Endothelial cell of umbilical vein (primary cell): ENCODE measurements at regions not wholly inside any gene's neighbourhood (a gene's known extent, or its start where the extent isn't known, plus 50 kb on each side); places are given as distances from the start of the nearest gene placed in this dataset.

Experiments used
- BruUV-seq: library from RNA; stranded (reverse); fragments of 400-500 nt; replicated peaks from 2 replicates; lab custom pipeline; 2021; lab: Mats Ljungman, UMichigan
- CTCF ChIA-PET: fragments of 300-600, 350-600 bp; sonication (Branson Sonifier 250); formaldehyde crosslinking; loops from one replicate; lab custom pipeline; 2021; ENCODE audit warnings: antibody characterized with exemption, inconsistent platforms; lab: Charles Lee
- POLR2A ChIA-PET: fragments of 300-600, 350-600 bp; sonication (Branson Sonifier 250); formaldehyde crosslinking; loops from one replicate; lab custom pipeline; 2021; ENCODE audit warnings: antibody characterized with exemption, inconsistent platforms; lab: Charles Lee
- DNase-seq: peaks from one replicate; pipeline ENCODE4 v3.0.0-alpha.2; 2011; ENCODE audit warnings: low read depth, low spot score
- FAIRE-seq: peaks from 2 replicates; lab custom pipeline; 2011; peaks lifted over from hg19 to GRCh38; lab: Jason Lieb, UNC
- H2AFZ ChIP-seq: 2 replicates; pipeline ENCODE4 v1.6.0; 2012; ENCODE audit warnings: low read depth, low read length, control low read depth, inconsistent platforms
- H3K27ac ChIP-seq: 2 replicates; pipeline ENCODE4 v1.5.1; 2011; ENCODE audit warnings: low read depth, mild to moderate bottlenecking, control low read depth, low read length, moderate library complexity; ENCODE audit not compliant: insufficient read depth
- H3K27me3 ChIP-seq, 2 experiments: 2 replicates each; pipeline versions ENCODE4 v1.6.0 to v1.6.1; 2011; ENCODE audit warnings: low read length in 2 of 2, mixed read lengths in 1 of 2; ENCODE audit not compliant: control insufficient read depth in 2 of 2, insufficient read depth in 2 of 2
- H3K36me3 ChIP-seq, 2 experiments: 2 replicates in 1 of 2; 3 replicates in 1 of 2; pipeline ENCODE4 v1.5.1; 2011; ENCODE audit warnings: low read length in 2 of 2, mild to moderate bottlenecking in 1 of 2, moderate library complexity in 1 of 2; ENCODE audit not compliant: control insufficient read depth in 2 of 2, insufficient read depth in 2 of 2; ENCODE audit errors: extremely low read depth in 1 of 2
- H3K4me1 ChIP-seq: 3 replicates; pipeline ENCODE4 v1.5.1; 2011; ENCODE audit warnings: mild to moderate bottlenecking, low read length; ENCODE audit not compliant: control insufficient read depth, insufficient read depth; ENCODE audit errors: extremely low read depth
- H3K4me2 ChIP-seq: 2 replicates; pipeline ENCODE4 v1.6.1; 2011; ENCODE audit warnings: low read length, control low read depth, mixed read lengths; ENCODE audit not compliant: insufficient read depth
- H3K4me3 ChIP-seq, 3 experiments: fragments of 200-600 bp in 1 of 3; sonication (generic), shearing (Covaris generic) in 1 of 3; replicated peaks in 1 of 3; 2 replicates each; pipeline ENCODE4 v1.5.1; 2011 to 2016; ENCODE audit warnings: control low read depth in 3 of 3, low read length in 3 of 3, mild to moderate bottlenecking in 2 of 3, inconsistent platforms in 1 of 3, low read depth in 1 of 3, moderate library complexity in 1 of 3; ENCODE audit not compliant: insufficient read depth in 1 of 3
- H3K79me2 ChIP-seq: 2 replicates; pipeline ENCODE4 v1.6.0; 2012; ENCODE audit warnings: low read length, inconsistent platforms; ENCODE audit not compliant: control insufficient read depth, insufficient read depth
- H3K9ac ChIP-seq: replicated peaks from 2 replicates; pipeline ENCODE3; 2011; ENCODE audit warnings: low read length, control low read depth; ENCODE audit not compliant: insufficient read depth; ENCODE audit errors: extremely low read depth
- H3K9me1 ChIP-seq: replicated peaks from 3 replicates; pipeline ENCODE4 v1.6.0; 2011; ENCODE audit warnings: mild to moderate bottlenecking, low read length; ENCODE audit not compliant: control insufficient read depth, insufficient read depth; ENCODE audit errors: extremely low read depth
- H3K9me3 ChIP-seq: replicated peaks from 2 replicates; pipeline ENCODE4 v1.5.1; 2012; ENCODE audit warnings: low read length, inconsistent platforms; ENCODE audit not compliant: control insufficient read depth, insufficient read depth
- H4K20me1 ChIP-seq: replicated peaks from 2 replicates; pipeline ENCODE3; 2011; ENCODE audit warnings: mild to moderate bottlenecking, low read length; ENCODE audit not compliant: control insufficient read depth, insufficient read depth; ENCODE audit errors: extremely low read depth
- EZH2 ChIP-seq: IDR thresholded peaks from 2 replicates; pipeline ENCODE4 v1.6.1; 2012; ENCODE audit warnings: borderline replicate concordance, low read depth, mild to moderate bottlenecking, moderate library complexity, low read length, inconsistent platforms; ENCODE audit not compliant: severe bottlenecking
- FOS ChIP-seq: IDR thresholded peaks from 2 replicates; pipeline ENCODE4 v1.6.1; 2011; ENCODE audit warnings: mild to moderate bottlenecking, low read length, moderate library complexity, borderline replicate concordance; ENCODE audit not compliant: insufficient read depth
- GATA2 ChIP-seq: IDR thresholded peaks from 2 replicates; pipeline ENCODE4 v1.7.0; 2011; ENCODE audit warnings: low read depth, mild to moderate bottlenecking, moderate library complexity, mixed read lengths, low read length; ENCODE audit not compliant: insufficient read length, insufficient read depth
- JUN ChIP-seq: IDR thresholded peaks from 2 replicates; pipeline ENCODE4 v1.6.1; 2011; ENCODE audit warnings: borderline replicate concordance, low read depth; ENCODE audit not compliant: insufficient read length, insufficient read depth
- MYC ChIP-seq: IDR thresholded peaks from one replicate; pipeline ENCODE4 v1.6.1; 2011; ENCODE audit warnings: mild to moderate bottlenecking, low read depth, low read length
- POLR2A ChIP-seq: IDR thresholded peaks from 2 replicates; pipeline ENCODE4 v1.6.1; 2012; ENCODE audit warnings: low read depth, mild to moderate bottlenecking, control low read depth, low read length
- POLR2AphosphoS5 ChIP-seq: IDR thresholded peaks from 2 replicates; pipeline ENCODE4 v1.6.1; 2012; ENCODE audit warnings: low read depth, mild to moderate bottlenecking, control low read depth, low read length, moderate library complexity; ENCODE audit not compliant: insufficient read depth
- dilution Hi-C: fragments of 300-500 bp; cut with MboI; formaldehyde crosslinking; loops from one replicate; pipeline ENCODE4 v1.15.0; 2019; ENCODE audit warnings: low sequenced_read_pairs; ENCODE audit not compliant: extremely low pct_ligation_motif_present
- intact Hi-C: fragments of 100-400 bp; cut with micrococcal nuclease; formaldehyde crosslinking; loops from one replicate; pipeline ENCODE4 v1.10.0; 2022
- TF ChIP-seq, protein P1 (sequence below), 2 donors: IDR thresholded peaks; 1 replicate in 1 of 2; 2 replicates in 1 of 2; pipeline ENCODE4 v1.5.1; 2011; ENCODE audit warnings: low read length in 2 of 2, mild to moderate bottlenecking in 2 of 2, moderate library complexity in 2 of 2, control low read depth in 1 of 2, inconsistent platforms in 1 of 2, low read depth in 1 of 2; ENCODE audit not compliant: insufficient read depth in 1 of 2; ENCODE audit errors: extremely low read depth in 1 of 2
- TF ChIP-seq, protein P2 (sequence below): IDR thresholded peaks from 2 replicates; pipeline ENCODE4 v1.6.1; 2011; ENCODE audit not compliant: insufficient read depth, insufficient read length

DNA sequence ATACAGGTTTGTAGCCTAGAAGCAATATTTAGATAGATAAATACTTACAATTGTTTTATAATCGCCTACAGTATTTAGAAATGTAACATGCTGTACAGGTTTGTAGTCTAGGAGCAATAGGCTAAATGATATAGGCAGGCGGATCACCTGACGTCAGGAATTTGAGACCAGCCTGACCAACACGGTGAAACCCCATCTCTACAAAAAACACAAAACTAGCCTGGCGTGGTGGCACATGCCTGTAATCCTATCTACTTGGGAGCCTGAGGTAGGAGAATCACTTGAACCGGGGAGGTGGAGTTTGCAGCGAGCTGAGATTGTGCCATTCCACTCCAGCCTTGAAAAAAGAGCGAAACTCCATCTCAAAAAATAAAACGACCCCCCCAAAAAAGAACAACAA is 375.2 kb upstream of the EPHA3 start:
- no peak for DNase-seq
- Histone ChIP-seq H3K79me2 (no peaks in the 10 kb centered on the region), H3K27ac (no peak overlapping the region), H3K4me2 (no peak overlapping the region), H3K9me3 (peaks cover 5% of the 10 kb centered on the region), H3K36me3 (no peaks in the 10 kb centered on the region), H3K4me1 (no peaks in the 10 kb centered on the region), H4K20me1 (no peaks in the 10 kb centered on the region), H3K4me3 (no peak overlapping the region), H3K27me3 (no peaks in the 10 kb centered on the region), H2AFZ (no peak overlapping the region), H3K9me1 (no peaks in the 10 kb centered on the region), H3K9ac (no peak overlapping the region)
- POLR2A ChIA-PET: no interaction called here
- no TSS peak for BruUV-seq
- no peak for TF ChIP-seq GATA2
- TF ChIP-seq, protein P1, sequence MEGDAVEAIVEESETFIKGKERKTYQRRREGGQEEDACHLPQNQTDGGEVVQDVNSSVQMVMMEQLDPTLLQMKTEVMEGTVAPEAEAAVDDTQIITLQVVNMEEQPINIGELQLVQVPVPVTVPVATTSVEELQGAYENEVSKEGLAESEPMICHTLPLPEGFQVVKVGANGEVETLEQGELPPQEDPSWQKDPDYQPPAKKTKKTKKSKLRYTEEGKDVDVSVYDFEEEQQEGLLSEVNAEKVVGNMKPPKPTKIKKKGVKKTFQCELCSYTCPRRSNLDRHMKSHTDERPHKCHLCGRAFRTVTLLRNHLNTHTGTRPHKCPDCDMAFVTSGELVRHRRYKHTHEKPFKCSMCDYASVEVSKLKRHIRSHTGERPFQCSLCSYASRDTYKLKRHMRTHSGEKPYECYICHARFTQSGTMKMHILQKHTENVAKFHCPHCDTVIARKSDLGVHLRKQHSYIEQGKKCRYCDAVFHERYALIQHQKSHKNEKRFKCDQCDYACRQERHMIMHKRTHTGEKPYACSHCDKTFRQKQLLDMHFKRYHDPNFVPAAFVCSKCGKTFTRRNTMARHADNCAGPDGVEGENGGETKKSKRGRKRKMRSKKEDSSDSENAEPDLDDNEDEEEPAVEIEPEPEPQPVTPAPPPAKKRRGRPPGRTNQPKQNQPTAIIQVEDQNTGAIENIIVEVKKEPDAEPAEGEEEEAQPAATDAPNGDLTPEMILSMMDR (IDR thresholded peaks at IDR 0.05; ENCODE audit: extremely low read depth in 1 of 2, insufficient read depth in 1 of 2, low read depth in 1 of 2, low read length in 2 of 2): no peak
- TF ChIP-seq JUN: no peak
- no peak for TF ChIP-seq POLR2AphosphoS5
- TF ChIP-seq FOS: no peak
- TF ChIP-seq POLR2A: no peak
- no peak for TF ChIP-seq EZH2
- TF ChIP-seq, protein P2, sequence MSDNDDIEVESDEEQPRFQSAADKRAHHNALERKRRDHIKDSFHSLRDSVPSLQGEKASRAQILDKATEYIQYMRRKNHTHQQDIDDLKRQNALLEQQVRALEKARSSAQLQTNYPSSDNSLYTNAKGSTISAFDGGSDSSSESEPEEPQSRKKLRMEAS: no peak
- TF ChIP-seq MYC: no peak
- intact Hi-C loops: no loop called here
- no peak for FAIRE-seq
- dilution Hi-C loops: no loop called here
- CTCF ChIA-PET: no interaction called here
